ENCODE measurements at regions not wholly inside any gene's neighbourhood (a gene's known extent, or its start where the extent isn't known, plus 50 kb on each side); places are given as distances from the start of the nearest gene placed in this dataset.

GRCh38 chr6:66526061-66526460, 819.0 kb upstream of the EYS start:
- Histone ChIP-seq H3K4me1 (ENCODE audit: insufficient read depth) (no peaks in the 10 kb centered on the region), H4K20me1 (ENCODE audit: insufficient read depth, poor library complexity, severe bottlenecking) (no peaks in the 10 kb centered on the region), H3K9me2 (replicated peaks; ENCODE audit: insufficient read depth) (no peaks in the 10 kb centered on the region), H3K9me3 (ENCODE audit: low read depth) (no peaks in the 10 kb centered on the region), H3K4me2 (no peak overlapping the region), H2AFZ (no peak overlapping the region), H3K79me2 (no peaks in the 10 kb centered on the region), H3K4me3 (no peak overlapping the region), H3K27ac (no peak overlapping the region), H3K27me3 (no peaks in the 10 kb centered on the region), H3K36me3 (replicated peaks; ENCODE audit: insufficient read depth, low read depth) (no peaks in the 10 kb centered on the region)
- TF ChIP-seq EZH2 (IDR thresholded peaks at IDR 0.05; ENCODE audit: borderline replicate concordance) (no peak), EZH2phosphoT487 (IDR thresholded peaks at IDR 0.05; ENCODE audit: low read depth, severe bottlenecking, unreplicated experiment) (no peak), CTCF (IDR thresholded peaks at IDR 0.05; ENCODE audit: poor library complexity) (no peak)
- DNase-seq (ENCODE audit: low spot score) = no peak
- WGBS (ENCODE audit: low lambda C conversion rate, missing lambda C conversion rate) = 87% methylated on average over 3 of the region's 3 CpGs

- no peak for DNase-seq (ENCODE audit: low spot score)
- no peaks in the 10 kb centered on the region for H3K79me2 ChIP-seq
Observed at GRCh38 chr6:66522864-66523263, 815.8 kb upstream of the EYS start.

GRCh38 chr6:66516377-66516776, 809.4 kb upstream of the EYS start:
- H3K4me1 ChIP-seq (ENCODE audit: insufficient read depth) = no peaks in the 10 kb centered on the region
- no peak overlapping the region for H3K4me2 ChIP-seq
- TF ChIP-seq EZH2phosphoT487 (IDR thresholded peaks at IDR 0.05; ENCODE audit: low read depth, severe bottlenecking, unreplicated experiment) = no peak
- no peak for TF ChIP-seq CTCF (IDR thresholded peaks at IDR 0.05; ENCODE audit: poor library complexity)
- no peak for TF ChIP-seq EZH2 (IDR thresholded peaks at IDR 0.05; ENCODE audit: borderline replicate concordance)
- no peak overlapping the region for H3K4me3 ChIP-seq
- H3K27ac ChIP-seq = no peak overlapping the region
- H3K27me3 ChIP-seq = no peaks in the 10 kb centered on the region
- H3K9me2 ChIP-seq (replicated peaks; ENCODE audit: insufficient read depth) = no peaks in the 10 kb centered on the region
- no peaks in the 10 kb centered on the region for H4K20me1 ChIP-seq (ENCODE audit: insufficient read depth, poor library complexity, severe bottlenecking)
- H3K79me2 ChIP-seq = no peaks in the 10 kb centered on the region
- no peaks in the 10 kb centered on the region for H3K36me3 ChIP-seq (replicated peaks; ENCODE audit: insufficient read depth, low read depth)
- no peak overlapping the region for H2AFZ ChIP-seq
- H3K9me3 ChIP-seq (ENCODE audit: low read depth) = no peaks in the 10 kb centered on the region
- no peak for DNase-seq (ENCODE audit: low spot score)

More at GRCh38 chr6:66522864-66523263, 815.8 kb upstream of the EYS start:
- H2AFZ ChIP-seq = no peak overlapping the region
- no peaks in the 10 kb centered on the region for H3K36me3 ChIP-seq (replicated peaks; ENCODE audit: insufficient read depth, low read depth)
- no peaks in the 10 kb centered on the region for H4K20me1 ChIP-seq (ENCODE audit: insufficient read depth, poor library complexity, severe bottlenecking)
- no peaks in the 10 kb centered on the region for H3K4me1 ChIP-seq (ENCODE audit: insufficient read depth)
- no peak overlapping the region for H3K27ac ChIP-seq
- H3K4me2 ChIP-seq = no peak overlapping the region
- TF ChIP-seq EZH2 (IDR thresholded peaks at IDR 0.05; ENCODE audit: borderline replicate concordance) (no peak), CTCF (IDR thresholded peaks at IDR 0.05; ENCODE audit: poor library complexity) (no peak), EZH2phosphoT487 (IDR thresholded peaks at IDR 0.05; ENCODE audit: low read depth, severe bottlenecking, unreplicated experiment) (no peak)
- WGBS (ENCODE audit: low lambda C conversion rate, missing lambda C conversion rate) = 82% methylated on average over 2 of the region's 2 CpGs
- H3K9me2 ChIP-seq (replicated peaks; ENCODE audit: insufficient read depth) = no peaks in the 10 kb centered on the region
- no peak overlapping the region for H3K4me3 ChIP-seq
- H3K9me3 ChIP-seq (ENCODE audit: low read depth) = no peaks in the 10 kb centered on the region
- no peaks in the 10 kb centered on the region for H3K27me3 ChIP-seq

GRCh38 chr6:66508433-66508832, 801.4 kb upstream of the EYS start:
- H3K9me2 ChIP-seq (replicated peaks; ENCODE audit: insufficient read depth) = no peaks in the 10 kb centered on the region
- no peak overlapping the region for H3K27ac ChIP-seq
- no peaks in the 10 kb centered on the region for H4K20me1 ChIP-seq (ENCODE audit: insufficient read depth, poor library complexity, severe bottlenecking)
- H3K36me3 ChIP-seq (replicated peaks; ENCODE audit: insufficient read depth, low read depth) = no peaks in the 10 kb centered on the region
- H3K27me3 ChIP-seq = no peaks in the 10 kb centered on the region
- no peak overlapping the region for H3K4me3 ChIP-seq
- H3K4me2 ChIP-seq = no peak overlapping the region
- no peak for DNase-seq (ENCODE audit: low spot score)
- no peaks in the 10 kb centered on the region for H3K9me3 ChIP-seq (ENCODE audit: low read depth)
- H2AFZ ChIP-seq = no peak overlapping the region
- no peaks in the 10 kb centered on the region for H3K79me2 ChIP-seq
- TF ChIP-seq CTCF (IDR thresholded peaks at IDR 0.05; ENCODE audit: poor library complexity) (no peak), EZH2phosphoT487 (IDR thresholded peaks at IDR 0.05; ENCODE audit: low read depth, severe bottlenecking, unreplicated experiment) (no peak), EZH2 (IDR thresholded peaks at IDR 0.05; ENCODE audit: borderline replicate concordance) (no peak)
- WGBS (ENCODE audit: low lambda C conversion rate, missing lambda C conversion rate) = 75% methylated on average over 3 of the region's 3 CpGs
- H3K4me1 ChIP-seq (ENCODE audit: insufficient read depth) = no peaks in the 10 kb centered on the region

Measured in hepatocyte (in vitro differentiated cells).